Panc1 (cell line): ENCODE measurements at regions not wholly inside any gene's neighbourhood (a gene's known extent, or its start where the extent isn't known, plus 50 kb on each side); places are given as distances from the start of the nearest gene placed in this dataset.

Source experiments
- ATAC-seq: fragments of 200-7000 bp; cut with Tn5 transposase; 2 replicates; pipeline ENCODE4 v1.9.1; 2020; ENCODE audit warnings: mild to moderate bottlenecking, moderate library complexity
- BruUV-seq: library from RNA; stranded (reverse); fragments of 400-500 nt; replicated peaks from 2 replicates; lab custom pipeline; 2021; lab: Mats Ljungman, UMichigan
- CTCF ChIA-PET: fragments of 300-600 bp; sonication (Branson Sonifier 250); formaldehyde crosslinking; loops from one replicate; lab custom pipeline; 2022; ENCODE audit warnings: antibody characterized with exemption; lab: Charles Lee
- POLR2A ChIA-PET: fragments of 300-600 bp; sonication (Branson Sonifier 250); formaldehyde crosslinking; loops from one replicate; lab custom pipeline; 2022; ENCODE audit warnings: antibody characterized with exemption; lab: Charles Lee
- DNase-seq: peaks from one replicate; pipeline ENCODE4 v3.0.0-alpha.2; 2010; ENCODE audit warnings: low read depth, low spot score
- H3K27ac ChIP-seq: 2 replicates; pipeline ENCODE4 v1.5.1; 2011; ENCODE audit warnings: mild to moderate bottlenecking, low read length, inconsistent platforms
- H3K27me3 ChIP-seq: fragments of 200-500 bp; sonication (Bioruptor generic); 2 replicates; pipeline ENCODE4 v1.6.0; 2014; ENCODE audit warnings: low read length, inconsistent platforms; ENCODE audit not compliant: control insufficient read depth, insufficient read depth
- H3K36me3 ChIP-seq: fragments of 200-500 bp; sonication (Bioruptor generic); 2 replicates; pipeline ENCODE4 v1.5.1; 2014; ENCODE audit warnings: inconsistent platforms, mild to moderate bottlenecking, low read length, moderate library complexity; ENCODE audit not compliant: control insufficient read depth, insufficient read depth
- H3K4me1 ChIP-seq: 2 replicates; pipeline ENCODE4 v1.5.1; 2011; ENCODE audit warnings: inconsistent platforms, mild to moderate bottlenecking, low read length, moderate library complexity; ENCODE audit not compliant: control insufficient read depth, insufficient read depth
- H3K4me3 ChIP-seq, 2 experiments: 2 replicates each; pipeline ENCODE4 v1.5.1; 2011 to 2012; ENCODE audit warnings: low read depth in 2 of 2, low read length in 2 of 2, mild to moderate bottlenecking in 2 of 2, inconsistent platforms in 1 of 2, moderate library complexity in 1 of 2
- H3K9me3 ChIP-seq: fragments of 200-500 bp; sonication (Bioruptor generic); 2 replicates; pipeline ENCODE4 v1.5.1; 2014; ENCODE audit warnings: low read depth, mild to moderate bottlenecking, inconsistent platforms, low read length, moderate library complexity; ENCODE audit not compliant: control insufficient read depth, insufficient read depth
- POLR2AphosphoS5 ChIP-seq: IDR thresholded peaks from 2 replicates; pipeline ENCODE4 v1.6.1; 2012; ENCODE audit warnings: mild to moderate bottlenecking, low read depth, low read length, moderate library complexity
- SIN3A ChIP-seq: IDR thresholded peaks from 2 replicates; pipeline ENCODE4 v1.6.1; 2012; ENCODE audit warnings: low read depth, mild to moderate bottlenecking, low read length, moderate library complexity, borderline replicate concordance; ENCODE audit not compliant: insufficient read depth
- TCF7L2 ChIP-seq: IDR thresholded peaks from 2 replicates; pipeline ENCODE4 v1.6.1; 2011; ENCODE audit warnings: mild to moderate bottlenecking, low read depth, low read length, inconsistent platforms
- in situ Hi-C: cut with HindIII; loops from 2 replicates; pipeline ENCODE4 v1.10.0; 2016; ENCODE audit warnings: low sequenced_read_pairs, low pct_unique_long_range_greater_than_20kb
- intact Hi-C: fragments of 100-400 bp; cut with micrococcal nuclease; formaldehyde crosslinking; loops from one replicate; pipeline ENCODE4 v1.10.0; 2022; ENCODE audit not compliant: unreplicated experiment
- TF ChIP-seq, protein P1 (sequence below), 2 experiments: IDR thresholded peaks; 2 replicates each; pipeline ENCODE4 v1.6.1; 2011 to 2012; ENCODE audit warnings: low read depth in 2 of 2, control low read depth in 1 of 2, low read length in 1 of 2, mild to moderate bottlenecking in 1 of 2, moderate library complexity in 1 of 2; ENCODE audit not compliant: insufficient read depth in 1 of 2
- TF ChIP-seq, protein P2 (sequence below): fragments of 450-650 bp; IDR thresholded peaks from 2 replicates; pipeline ENCODE4 v1.5.1; 2017; ENCODE audit warnings: mild to moderate bottlenecking

DNA sequence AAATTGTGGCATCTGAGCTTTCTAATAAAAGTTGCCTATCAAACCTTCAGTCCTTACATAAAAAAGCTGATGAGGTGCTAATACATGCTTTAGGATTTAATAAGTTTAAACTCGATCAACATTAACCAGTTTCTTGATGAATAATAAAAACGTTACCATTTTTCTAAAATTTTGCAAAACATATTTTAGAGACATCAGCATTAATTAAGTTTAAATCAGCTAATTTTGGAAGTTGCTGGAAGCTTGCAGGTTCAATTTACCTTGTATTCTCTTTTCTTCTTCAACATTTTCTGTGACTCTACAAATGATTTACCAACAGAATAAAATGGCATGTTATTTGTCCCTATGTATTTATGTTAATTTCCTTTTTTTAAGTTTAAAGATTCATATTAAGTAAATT, 365.3 kb upstream of the OPRM1 start:
- ATAC-seq, result no peak
- Histone ChIP-seq H3K36me3 (no peaks in the 10 kb centered on the region), H3K27me3 (no peaks in the 10 kb centered on the region), H3K27ac (no peak overlapping the region), H3K4me3 (no peak overlapping the region), H3K9me3 (no peaks in the 10 kb centered on the region), H3K4me1 (no peaks in the 10 kb centered on the region)
- no peak for TF ChIP-seq TCF7L2
- TF ChIP-seq, protein P1, sequence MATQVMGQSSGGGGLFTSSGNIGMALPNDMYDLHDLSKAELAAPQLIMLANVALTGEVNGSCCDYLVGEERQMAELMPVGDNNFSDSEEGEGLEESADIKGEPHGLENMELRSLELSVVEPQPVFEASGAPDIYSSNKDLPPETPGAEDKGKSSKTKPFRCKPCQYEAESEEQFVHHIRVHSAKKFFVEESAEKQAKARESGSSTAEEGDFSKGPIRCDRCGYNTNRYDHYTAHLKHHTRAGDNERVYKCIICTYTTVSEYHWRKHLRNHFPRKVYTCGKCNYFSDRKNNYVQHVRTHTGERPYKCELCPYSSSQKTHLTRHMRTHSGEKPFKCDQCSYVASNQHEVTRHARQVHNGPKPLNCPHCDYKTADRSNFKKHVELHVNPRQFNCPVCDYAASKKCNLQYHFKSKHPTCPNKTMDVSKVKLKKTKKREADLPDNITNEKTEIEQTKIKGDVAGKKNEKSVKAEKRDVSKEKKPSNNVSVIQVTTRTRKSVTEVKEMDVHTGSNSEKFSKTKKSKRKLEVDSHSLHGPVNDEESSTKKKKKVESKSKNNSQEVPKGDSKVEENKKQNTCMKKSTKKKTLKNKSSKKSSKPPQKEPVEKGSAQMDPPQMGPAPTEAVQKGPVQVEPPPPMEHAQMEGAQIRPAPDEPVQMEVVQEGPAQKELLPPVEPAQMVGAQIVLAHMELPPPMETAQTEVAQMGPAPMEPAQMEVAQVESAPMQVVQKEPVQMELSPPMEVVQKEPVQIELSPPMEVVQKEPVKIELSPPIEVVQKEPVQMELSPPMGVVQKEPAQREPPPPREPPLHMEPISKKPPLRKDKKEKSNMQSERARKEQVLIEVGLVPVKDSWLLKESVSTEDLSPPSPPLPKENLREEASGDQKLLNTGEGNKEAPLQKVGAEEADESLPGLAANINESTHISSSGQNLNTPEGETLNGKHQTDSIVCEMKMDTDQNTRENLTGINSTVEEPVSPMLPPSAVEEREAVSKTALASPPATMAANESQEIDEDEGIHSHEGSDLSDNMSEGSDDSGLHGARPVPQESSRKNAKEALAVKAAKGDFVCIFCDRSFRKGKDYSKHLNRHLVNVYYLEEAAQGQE (IDR thresholded peaks at IDR 0.05; ENCODE audit: insufficient read depth in 1 of 2, low read depth in 2 of 2, low read length in 1 of 2), result no peak
- no peak for TF ChIP-seq SIN3A
- no peak for TF ChIP-seq POLR2AphosphoS5
- TF ChIP-seq, protein P2, sequence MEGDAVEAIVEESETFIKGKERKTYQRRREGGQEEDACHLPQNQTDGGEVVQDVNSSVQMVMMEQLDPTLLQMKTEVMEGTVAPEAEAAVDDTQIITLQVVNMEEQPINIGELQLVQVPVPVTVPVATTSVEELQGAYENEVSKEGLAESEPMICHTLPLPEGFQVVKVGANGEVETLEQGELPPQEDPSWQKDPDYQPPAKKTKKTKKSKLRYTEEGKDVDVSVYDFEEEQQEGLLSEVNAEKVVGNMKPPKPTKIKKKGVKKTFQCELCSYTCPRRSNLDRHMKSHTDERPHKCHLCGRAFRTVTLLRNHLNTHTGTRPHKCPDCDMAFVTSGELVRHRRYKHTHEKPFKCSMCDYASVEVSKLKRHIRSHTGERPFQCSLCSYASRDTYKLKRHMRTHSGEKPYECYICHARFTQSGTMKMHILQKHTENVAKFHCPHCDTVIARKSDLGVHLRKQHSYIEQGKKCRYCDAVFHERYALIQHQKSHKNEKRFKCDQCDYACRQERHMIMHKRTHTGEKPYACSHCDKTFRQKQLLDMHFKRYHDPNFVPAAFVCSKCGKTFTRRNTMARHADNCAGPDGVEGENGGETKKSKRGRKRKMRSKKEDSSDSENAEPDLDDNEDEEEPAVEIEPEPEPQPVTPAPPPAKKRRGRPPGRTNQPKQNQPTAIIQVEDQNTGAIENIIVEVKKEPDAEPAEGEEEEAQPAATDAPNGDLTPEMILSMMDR, result no peak
- intact Hi-C loops, result no loop called here
- no peak for DNase-seq
- POLR2A ChIA-PET, result no interaction called here
- in situ Hi-C loops, result no loop called here
- CTCF ChIA-PET, result no interaction called here
- BruUV-seq, result no TSS peak

DNA sequence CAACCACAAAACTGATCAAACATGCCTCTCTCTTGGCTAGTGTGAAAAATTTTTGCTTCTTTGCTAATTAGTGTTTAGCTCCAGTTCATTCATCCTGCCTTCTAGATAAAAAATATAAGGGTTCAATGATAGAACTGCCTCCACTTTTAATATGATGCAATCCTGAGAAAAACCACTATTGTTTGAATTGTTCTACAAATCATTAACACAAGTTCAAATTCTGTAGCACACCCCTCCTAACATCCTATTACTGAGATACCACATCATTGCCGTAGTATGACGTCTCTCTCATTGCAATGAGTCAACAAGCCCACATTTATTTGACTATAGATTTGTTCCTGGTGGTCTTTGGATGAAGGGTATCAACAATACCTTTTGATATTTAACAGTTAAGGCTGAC, 365.8 kb upstream of the OPRM1 start:
- no peak for ATAC-seq
- no TSS peak for BruUV-seq
- H3K27me3 ChIP-seq, result no peaks in the 10 kb centered on the region
- H3K4me3 ChIP-seq, result no peak overlapping the region
- no peak for TF ChIP-seq POLR2AphosphoS5
- no peak for TF ChIP-seq TCF7L2
- no peak for TF ChIP-seq SIN3A
- TF ChIP-seq, protein P2, result no peak
- TF ChIP-seq, protein P1 (IDR thresholded peaks at IDR 0.05; ENCODE audit: insufficient read depth in 1 of 2, low read depth in 2 of 2, low read length in 1 of 2), result no peak
- no peaks in the 10 kb centered on the region for H3K9me3 ChIP-seq
- H3K36me3 ChIP-seq, result no peaks in the 10 kb centered on the region
- H3K27ac ChIP-seq, result no peak overlapping the region
- no peak for DNase-seq
- H3K4me1 ChIP-seq, result no peaks in the 10 kb centered on the region
- CTCF ChIA-PET, result no interaction called here
- intact Hi-C loops (no loop called here), in situ Hi-C loops (no loop called here)
- POLR2A ChIA-PET, result no interaction called here
